IPS DF 6.9 (cell line): ENCODE measurements at regions not wholly inside any gene's neighbourhood (a gene's known extent, or its start where the extent isn't known, plus 50 kb on each side); places are given as distances from the start of the nearest gene placed in this dataset.

Experiments used
- DNase-seq: peaks from one replicate; pipeline ENCODE4 v3.0.0-alpha.2; 2013; ENCODE audit warnings: low read depth, low spot score
- H3K27ac ChIP-seq: one replicate; pipeline ENCODE4 v1.5.1; 2013; ENCODE audit warnings: low read length, control low read depth
- H3K27me3 ChIP-seq: 2 replicates; pipeline ENCODE4 v1.6.1; 2013; ENCODE audit warnings: mild to moderate bottlenecking, low read length; ENCODE audit not compliant: control insufficient read depth, insufficient read depth
- H3K36me3 ChIP-seq: 2 replicates; pipeline ENCODE4 v1.6.1; 2013; ENCODE audit warnings: low read length; ENCODE audit not compliant: control insufficient read depth, insufficient read depth
- H3K4me1 ChIP-seq: 2 replicates; pipeline ENCODE4 v1.6.1; 2013; ENCODE audit warnings: low read length; ENCODE audit not compliant: control insufficient read depth, insufficient read depth
- H3K4me3 ChIP-seq: 2 replicates; pipeline ENCODE4 v1.5.1; 2013; ENCODE audit warnings: mild to moderate bottlenecking, low read length
- H3K9me3 ChIP-seq: 2 replicates; pipeline ENCODE4 v1.6.1; 2013; ENCODE audit warnings: low read length, inconsistent platforms; ENCODE audit not compliant: control insufficient read depth, insufficient read depth
- WGBS: extraction: QIAGEN DNeasy Blood & Tissue Kit; methylation state at CpG from one replicate; pipeline ENCODE4 v1.1.7; 2013; ENCODE audit warnings: mixed read lengths, missing lambda C conversion rate; ENCODE audit not compliant: insufficient read length, insufficient coverage; 5-methylcytosine and 5-hydroxymethylcytosine counted together

- no peak for DNase-seq
- Histone ChIP-seq H3K27ac (no peak overlapping the region), H3K36me3 (no peaks in the 10 kb centered on the region), H3K27me3 (no peaks in the 10 kb centered on the region), H3K4me3 (no peak overlapping the region), H3K4me1 (no peaks in the 10 kb centered on the region), H3K9me3 (no peaks in the 10 kb centered on the region)
- no CpG with 5 or more reads among the region's 2 CpGs for WGBS
Observed at GRCh38 chrX:147803948-147804347, 107.8 kb upstream of the FMR1 start.

GRCh38 chrX:147811803-147812202, 99.9 kb upstream of the FMR1 start:
- Histone ChIP-seq H3K9me3 (no peaks in the 10 kb centered on the region), H3K36me3 (no peaks in the 10 kb centered on the region), H3K4me1 (no peaks in the 10 kb centered on the region), H3K4me3 (no peak overlapping the region), H3K27ac (no peak overlapping the region), H3K27me3 (no peaks in the 10 kb centered on the region)
- DNase-seq, result no peak
- whole genome bisulfite sequencing, result no CpG with 5 or more reads among the region's 2 CpGs

- WGBS, result no CpG with 5 or more reads among the region's 3 CpGs
- H3K27ac ChIP-seq, result no peak overlapping the region
- no peaks in the 10 kb centered on the region; the same call in 1 of the 2 replicates for H3K9me3 ChIP-seq
- DNase-seq, result no peak
- no peaks in the 10 kb centered on the region for H3K27me3 ChIP-seq
- H3K36me3 ChIP-seq, result no peaks in the 10 kb centered on the region
- no peak overlapping the region for H3K4me3 ChIP-seq
- H3K4me1 ChIP-seq, result no peaks in the 10 kb centered on the region
Observed at GRCh38 chrX:147827070-147827469, 84.6 kb upstream of the FMR1 start.

- H3K4me1 ChIP-seq, result no peaks in the 10 kb centered on the region
- no peaks in the 10 kb centered on the region for H3K27me3 ChIP-seq
- WGBS, result no CpG with 5 or more reads among the region's 16 CpGs
- no peak overlapping the region for H3K4me3 ChIP-seq
- H3K27ac ChIP-seq, result no peak overlapping the region
- DNase-seq, result no peak
- H3K36me3 ChIP-seq, result no peaks in the 10 kb centered on the region
- H3K9me3 ChIP-seq, result no peaks in the 10 kb centered on the region; the same call in 1 of the 2 replicates
Observed at GRCh38 chrX:147828719-147829118, 83.0 kb upstream of the FMR1 start.

- Histone ChIP-seq H3K4me1 (no peaks in the 10 kb centered on the region), H3K9me3 (no peaks in the 10 kb centered on the region; the same call in 1 of the 2 replicates), H3K27me3 (no peaks in the 10 kb centered on the region), H3K4me3 (no peak overlapping the region), H3K36me3 (no peaks in the 10 kb centered on the region), H3K27ac (no peak overlapping the region)
- WGBS, result no CpG with 5 or more reads among the region's 2 CpGs
- DNase-seq, result no peak
Observed at GRCh38 chrX:147832707-147833348, 78.9 kb upstream of the FMR1 start.

GRCh38 chrX:147838465-147839131, 73.1 kb upstream of the FMR1 start:
- no peaks in the 10 kb centered on the region for H3K27me3 ChIP-seq

GRCh38 chrX:147846676-147847075, 65.0 kb upstream of the FMR1 start:
- no peak for DNase-seq
- H3K4me1 ChIP-seq, result no peaks in the 10 kb centered on the region
- H3K9me3 ChIP-seq, result no peaks in the 10 kb centered on the region
- WGBS, result no CpG with 5 or more reads among the region's 3 CpGs
- no peaks in the 10 kb centered on the region for H3K27me3 ChIP-seq
- H3K4me3 ChIP-seq, result no peak overlapping the region
- no peaks in the 10 kb centered on the region for H3K36me3 ChIP-seq
- no peak overlapping the region for H3K27ac ChIP-seq

More at GRCh38 chrX:147838465-147839131, 73.1 kb upstream of the FMR1 start:
- WGBS, result no CpG with 5 or more reads among the region's 1 CpG
- Histone ChIP-seq H3K4me3 (no peak overlapping the region), H3K9me3 (no peaks in the 10 kb centered on the region), H3K4me1 (no peaks in the 10 kb centered on the region), H3K27ac (no peak overlapping the region), H3K36me3 (no peaks in the 10 kb centered on the region)
- no peak for DNase-seq

GRCh38 chrX:147847999-147848398, 63.7 kb upstream of the FMR1 start:
- no peak overlapping the region for H3K27ac ChIP-seq
- no CpG with 5 or more reads among the region's 7 CpGs for WGBS

GRCh38 chrX:147848543-147849443, 62.9 kb upstream of the FMR1 start:
- WGBS, result no CpG with 5 or more reads among the region's 2 CpGs

More at GRCh38 chrX:147847999-147848398, 63.7 kb upstream of the FMR1 start:
- Histone ChIP-seq H3K27me3 (no peaks in the 10 kb centered on the region), H3K36me3 (no peaks in the 10 kb centered on the region), H3K4me1 (no peaks in the 10 kb centered on the region), H3K4me3 (no peak overlapping the region), H3K9me3 (no peaks in the 10 kb centered on the region)
- DNase-seq, result no peak

GRCh38 chrX:147850875-147851274, 60.8 kb upstream of the FMR1 start:
- H3K36me3 ChIP-seq, result no peaks in the 10 kb centered on the region
- no peak overlapping the region for H3K4me3 ChIP-seq
- no peaks in the 10 kb centered on the region for H3K27me3 ChIP-seq
- no peak overlapping the region for H3K27ac ChIP-seq
- H3K9me3 ChIP-seq, result no peaks in the 10 kb centered on the region
- no peaks in the 10 kb centered on the region for H3K4me1 ChIP-seq
- no peak for DNase-seq
- WGBS, result no CpG with 5 or more reads among the region's 3 CpGs

More at GRCh38 chrX:147848543-147849443, 62.9 kb upstream of the FMR1 start:
- no peak for DNase-seq
- H3K36me3 ChIP-seq, result no peaks in the 10 kb centered on the region
- H3K27me3 ChIP-seq, result no peaks in the 10 kb centered on the region
- H3K9me3 ChIP-seq, result no peaks in the 10 kb centered on the region
- no peaks in the 10 kb centered on the region for H3K4me1 ChIP-seq
- no peak overlapping the region for H3K27ac ChIP-seq
- no peak overlapping the region for H3K4me3 ChIP-seq
